Muscle layer of duodenum (tissue), 2 donors: ENCODE measurements at regions not wholly inside any gene's neighbourhood (a gene's known extent, or its start where the extent isn't known, plus 50 kb on each side); places are given as distances from the start of the nearest gene placed in this dataset.

Experiments
- H3K27ac ChIP-seq: one replicate; pipeline ENCODE4 v1.7.0; 2013; ENCODE audit warnings: mild to moderate bottlenecking, low read length
- H3K27me3 ChIP-seq: one replicate; pipeline ENCODE4 v1.7.0; 2013; ENCODE audit warnings: low read depth, mild to moderate bottlenecking, control low read depth, low read length
- H3K36me3 ChIP-seq, 2 donors: one replicate each; pipeline ENCODE4 v1.7.0; 2013; ENCODE audit warnings: low read length in 2 of 2, control low read depth in 1 of 2, mild to moderate bottlenecking in 1 of 2; ENCODE audit not compliant: insufficient read depth in 2 of 2, control insufficient read depth in 1 of 2
- H3K4me1 ChIP-seq, 2 donors: one replicate each; pipeline ENCODE4 v1.7.0; 2013; ENCODE audit warnings: low read length in 2 of 2, mild to moderate bottlenecking in 2 of 2, control low read depth in 1 of 2, moderate library complexity in 1 of 2; ENCODE audit not compliant: insufficient read depth in 2 of 2, control insufficient read depth in 1 of 2
- H3K4me3 ChIP-seq, 2 donors: one replicate each; pipeline ENCODE4 v1.7.0; 2013; ENCODE audit warnings: low read length in 2 of 2, low read depth in 1 of 2, mild to moderate bottlenecking in 1 of 2
- H3K9me3 ChIP-seq, 2 donors: one replicate each; pipeline ENCODE4 v1.7.0; 2013; ENCODE audit warnings: low read length in 2 of 2, control low read depth in 1 of 2, mild to moderate bottlenecking in 1 of 2; ENCODE audit not compliant: control insufficient read depth in 1 of 2
- donor health status: healthy.

- no peaks in the 10 kb centered on the region for H3K9me3 ChIP-seq
- no peak overlapping the region for H3K4me3 ChIP-seq
- no peaks in the 10 kb centered on the region for H3K36me3 ChIP-seq
- peaks cover 0 to 20% of the 10 kb centered on the region in 2 donors for H3K4me1 ChIP-seq
- H3K27me3 ChIP-seq, result peaks cover 4% of the 10 kb centered on the region
- no peak overlapping the region for H3K27ac ChIP-seq
Measured at GRCh38 chr7:1293950-1294411, 61.3 kb downstream of the UNCX start.

- H3K27me3 ChIP-seq, result no peaks in the 10 kb centered on the region
- H3K27ac ChIP-seq, result no peak overlapping the region
- no peak overlapping the region for H3K4me3 ChIP-seq
- no peaks in the 10 kb centered on the region for H3K36me3 ChIP-seq
- peaks cover 0 to 3% of the 10 kb centered on the region in 2 donors for H3K4me1 ChIP-seq
- no peaks in the 10 kb centered on the region for H3K9me3 ChIP-seq
Measured at GRCh38 chr7:1295776-1296355, 63.2 kb downstream of the UNCX start.

GRCh38 chr7:1296356-1296981 is 63.8 kb downstream of the UNCX start:
- H3K4me3 ChIP-seq, result no peak overlapping the region
- no peaks in the 10 kb centered on the region for H3K36me3 ChIP-seq
- no peak overlapping the region for H3K27ac ChIP-seq
- H3K4me1 ChIP-seq, result no peaks in the 10 kb centered on the region
- H3K27me3 ChIP-seq, result no peaks in the 10 kb centered on the region
- no peaks in the 10 kb centered on the region for H3K9me3 ChIP-seq

GRCh38 chr7:1297017-1297960 is 64.6 kb downstream of the UNCX start:
- H3K36me3 ChIP-seq, result no peaks in the 10 kb centered on the region
- H3K4me1 ChIP-seq, result no peaks in the 10 kb centered on the region
- H3K27ac ChIP-seq, result no peak overlapping the region
- no peak overlapping the region for H3K4me3 ChIP-seq
- no peaks in the 10 kb centered on the region for H3K9me3 ChIP-seq
- H3K27me3 ChIP-seq, result no peaks in the 10 kb centered on the region

GRCh38 chr7:1298051-1298930 is 65.6 kb downstream of the UNCX start:
- Histone ChIP-seq H3K27me3 (no peaks in the 10 kb centered on the region), H3K36me3 (no peaks in the 10 kb centered on the region), H3K9me3 (no peaks in the 10 kb centered on the region), H3K27ac (no peak overlapping the region), H3K4me3 (no peak overlapping the region), H3K4me1 (no peaks in the 10 kb centered on the region)

- Histone ChIP-seq H3K9me3 (no peaks in the 10 kb centered on the region), H3K4me1 (no peaks in the 10 kb centered on the region), H3K27me3 (no peaks in the 10 kb centered on the region), H3K4me3 (no peak overlapping the region), H3K27ac (no peak overlapping the region), H3K36me3 (no peaks in the 10 kb centered on the region)
Measured at GRCh38 chr7:1298931-1299885, 66.5 kb downstream of the UNCX start.

GRCh38 chr7:1300206-1300605 is 67.5 kb downstream of the UNCX start:
- H3K27me3 ChIP-seq, result no peaks in the 10 kb centered on the region
- no peaks in the 10 kb centered on the region for H3K36me3 ChIP-seq

GRCh38 chr7:1300636-1301035 is 68.0 kb downstream of the UNCX start:
- Histone ChIP-seq H3K36me3 (no peaks in the 10 kb centered on the region), H3K9me3 (no peaks in the 10 kb centered on the region), H3K4me3 (no peak overlapping the region), H3K27ac (no peak overlapping the region), H3K4me1 (no peaks in the 10 kb centered on the region), H3K27me3 (no peaks in the 10 kb centered on the region)

More at GRCh38 chr7:1300206-1300605, 67.5 kb downstream of the UNCX start:
- Histone ChIP-seq H3K27ac (no peak overlapping the region), H3K4me1 (no peaks in the 10 kb centered on the region), H3K4me3 (no peak overlapping the region), H3K9me3 (no peaks in the 10 kb centered on the region)

GRCh38 chr7:1301054-1301881 is 68.6 kb downstream of the UNCX start:
- no peaks in the 10 kb centered on the region for H3K4me1 ChIP-seq
- H3K4me3 ChIP-seq, result no peak overlapping the region
- H3K9me3 ChIP-seq, result no peaks in the 10 kb centered on the region
- H3K36me3 ChIP-seq, result no peaks in the 10 kb centered on the region
- H3K27ac ChIP-seq, result no peak overlapping the region
- H3K27me3 ChIP-seq, result no peaks in the 10 kb centered on the region
